ENCODE measurements at regions not wholly inside any gene's neighbourhood (a gene's known extent, or its start where the extent isn't known, plus 50 kb on each side); places are given as distances from the start of the nearest gene placed in this dataset.

DNA sequence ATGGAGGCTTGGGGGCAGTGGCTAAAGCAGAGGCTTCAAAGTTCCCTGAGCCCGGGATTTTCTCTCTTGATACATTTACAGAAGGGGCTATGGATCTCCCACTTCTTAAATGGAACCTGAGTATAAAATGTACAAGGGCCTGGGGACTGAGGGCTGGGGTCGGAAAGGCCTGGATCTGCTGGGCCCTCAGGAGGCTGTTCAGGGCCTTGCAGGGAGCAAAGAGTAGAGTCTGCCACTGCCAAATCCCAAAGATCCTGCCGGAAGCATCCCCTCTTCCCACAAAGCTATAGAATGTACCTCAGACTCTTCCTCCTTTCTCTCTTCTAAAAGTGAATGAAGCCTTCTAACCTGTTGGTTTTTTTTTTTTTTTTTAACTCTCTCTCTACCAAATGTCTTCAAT is 59.8 kb upstream of the ARHGEF3 start:
- no peak for DNase-seq

- no peak for DNase-seq
These were observed 59.2 kb upstream of the ARHGEF3 start for GRCh38 chr3:56860939-56861338.

GRCh38 chr3:56860351-56860750 is 58.6 kb upstream of the ARHGEF3 start:
- DNase-seq, result no peak

- no peak for DNase-seq
These were observed 56.6 kb upstream of the ARHGEF3 start for GRCh38 chr3:56858331-56858730.

DNA sequence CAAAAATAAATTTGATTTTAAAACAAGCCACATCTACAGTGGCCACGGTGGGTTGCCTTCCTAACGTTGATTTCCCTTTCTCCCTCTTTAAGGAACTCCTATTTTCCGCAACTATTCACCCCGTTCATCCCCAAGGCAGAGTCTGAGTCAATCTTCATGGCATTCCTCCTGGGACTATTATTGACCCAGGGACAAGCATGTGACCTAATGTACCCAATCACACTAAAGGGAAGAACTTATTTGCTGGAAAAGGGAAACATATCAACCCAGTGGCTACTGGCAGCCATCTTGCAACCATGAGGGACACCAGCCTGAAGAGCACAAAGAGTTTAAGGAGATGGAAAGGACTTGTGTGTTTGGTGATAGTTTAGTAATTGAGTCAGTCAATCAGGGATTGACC is 55.4 kb upstream of the ARHGEF3 start:
- DNase-seq, result no peak

- DNase-seq, result no peak
These were observed 55.0 kb upstream of the ARHGEF3 start for GRCh38 chr3:56856752-56857151.

DNA sequence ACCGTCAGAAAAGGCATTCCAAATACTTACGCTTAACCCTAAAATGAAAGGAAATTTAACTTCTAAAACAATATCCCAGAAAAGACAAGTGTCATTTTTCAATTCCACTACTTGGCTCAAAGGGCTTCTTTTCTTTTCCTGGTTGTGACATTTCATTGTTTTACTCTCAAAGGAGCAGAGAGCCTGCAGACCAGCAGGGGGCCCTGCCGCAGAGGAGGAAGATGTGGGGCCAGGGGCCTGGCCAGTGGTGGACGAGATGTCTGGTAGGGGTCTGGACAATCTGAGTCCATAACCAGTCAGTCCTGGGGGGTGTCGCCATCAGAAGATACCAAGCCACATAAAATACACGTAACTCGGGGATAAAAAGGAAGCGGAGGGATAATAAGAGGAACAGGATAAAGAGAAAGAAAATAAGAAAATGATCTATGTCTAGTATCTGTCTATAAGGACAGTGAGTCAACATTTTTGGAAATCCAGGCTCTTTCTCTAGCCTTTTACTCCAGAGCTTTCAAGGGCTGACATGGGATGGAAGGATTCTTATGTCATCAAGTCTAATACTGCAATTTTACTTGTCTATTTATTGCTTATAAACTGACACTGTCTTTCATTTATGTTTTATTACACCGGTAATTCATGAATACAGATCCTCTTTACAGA is 54.2 kb upstream of the ARHGEF3 start:
- no peak for DNase-seq

- DNase-seq, result no peak
These were observed 53.3 kb upstream of the ARHGEF3 start for GRCh38 chr3:56854856-56855611.

GRCh38 chr3:56851966-56852884 is 50.5 kb upstream of the ARHGEF3 start:
- DNase-seq, result no peak
